Activated CD4-positive, alpha-beta T cell treated with anti-CD3 and anti-CD28 coated beads for 36 hours (primary cell): ENCODE measurements at regions not wholly inside any gene's neighbourhood (a gene's known extent, or its start where the extent isn't known, plus 50 kb on each side); places are given as distances from the start of the nearest gene placed in this dataset.

Source experiments
- ATAC-seq: fragments of 200-7000 bp; cut with Tn5 transposase; one replicate; pipeline ENCODE4 v1.10.0; 2021; ENCODE audit warnings: mild to moderate bottlenecking, moderate library complexity
- CTCF ChIA-PET: fragments of 350-600 bp; sonication (Branson Sonifier 250); formaldehyde crosslinking; loops from one replicate; lab custom pipeline; 2021; ENCODE audit warnings: antibody characterized with exemption; lab: Charles Lee
- POLR2A ChIA-PET: fragments of 350-600 bp; sonication (Branson Sonifier 250); formaldehyde crosslinking; loops from one replicate; lab custom pipeline; 2021; ENCODE audit warnings: antibody characterized with exemption, inconsistent platforms; lab: Charles Lee
- DNase-seq: peaks from one replicate; pipeline ENCODE4 v3.0.0-alpha.2; 2020
- H3K27ac Mint-ChIP-seq: one replicate; pipeline ENCODE4 v1.8.0; 2021; ENCODE audit warnings: mixed read lengths
- H3K27me3 Mint-ChIP-seq: one replicate; pipeline ENCODE4 v1.8.0; 2021; ENCODE audit warnings: mixed read lengths
- H3K36me3 Mint-ChIP-seq: one replicate; pipeline ENCODE4 v1.8.0; 2021; ENCODE audit warnings: low read depth, mixed read lengths
- H3K4me1 Mint-ChIP-seq: one replicate; pipeline ENCODE4 v1.8.0; 2021; ENCODE audit warnings: mixed read lengths
- H3K4me3 Mint-ChIP-seq: one replicate; pipeline ENCODE4 v1.8.0; 2021; ENCODE audit warnings: mild to moderate bottlenecking, moderate library complexity, mixed read lengths
- H3K9me3 Mint-ChIP-seq: one replicate; pipeline ENCODE4 v1.8.0; 2021; ENCODE audit warnings: low read depth, mixed read lengths
- intact Hi-C, 2 experiments: fragments of 100-400 bp; cut with DNase I in 1 of 2; cut with micrococcal nuclease in 1 of 2; formaldehyde crosslinking; loops; one replicate each; pipeline versions ENCODE4 v1.14.2 to v1.15.1; 2022 to 2024; cut with DNase I, micrococcal nuclease

GRCh38 chr12:127660961-127661360, 606.0 kb upstream of the TMEM132C start:
- Mint-ChIP-seq H3K9me3 (no peaks in the 10 kb centered on the region), H3K27ac (no peak overlapping the region), H3K36me3 (no peaks in the 10 kb centered on the region), H3K4me3 (no peak overlapping the region), H3K27me3 (no peaks in the 10 kb centered on the region), H3K4me1 (no peaks in the 10 kb centered on the region)
- DNase-seq (no peak), ATAC-seq (no peak)
- intact Hi-C loops, result no loop called here
- ChIA-PET POLR2A (no interaction called here), CTCF (interaction anchor here (1.2 kb wide), 1 partner anchor 17 kb away, joined by 3 read pairs; no protein-coding TSS in a partner anchor)

GRCh38 chr12:127663716-127664115, 603.3 kb upstream of the TMEM132C start:
- Mint-ChIP-seq H3K4me3 (no peak overlapping the region), H3K36me3 (no peaks in the 10 kb centered on the region), H3K9me3 (no peaks in the 10 kb centered on the region), H3K27me3 (no peaks in the 10 kb centered on the region), H3K27ac (no peak overlapping the region), H3K4me1 (no peaks in the 10 kb centered on the region)
- ATAC-seq (no peak), DNase-seq (no peak)
- intact Hi-C loops, result no loop called here
- ChIA-PET POLR2A (no interaction called here), CTCF (interaction anchor here (0.7 to 1.7 kb wide), 3 partner anchors 13 to 53 kb away, joined by 3 to 5 read pairs (median 3); no protein-coding TSS in a partner anchor)

- no peak for DNase-seq
- Mint-ChIP-seq H3K36me3 (no peaks in the 10 kb centered on the region), H3K4me3 (no peak overlapping the region), H3K4me1 (no peaks in the 10 kb centered on the region), H3K27me3 (no peaks in the 10 kb centered on the region), H3K27ac (no peak overlapping the region), H3K9me3 (no peaks in the 10 kb centered on the region)
- intact Hi-C loops, result no loop called here
- no peak for ATAC-seq
- CTCF ChIA-PET, result interaction anchor here (1.7 kb wide), 1 partner anchor 13 kb away, joined by 5 read pairs; no protein-coding TSS in a partner anchor
- POLR2A ChIA-PET, result no interaction called here
Observed at GRCh38 chr12:127664901-127665300, 602.1 kb upstream of the TMEM132C start.

- no peak for DNase-seq
- ATAC-seq, result no peak
- no peak overlapping the region for H3K27ac Mint-ChIP-seq
- CTCF ChIA-PET, result interaction anchor here (2.5 kb wide), 1 partner anchor 11 kb away, joined by 12 read pairs; no protein-coding TSS in a partner anchor
- H3K27me3 Mint-ChIP-seq, result no peaks in the 10 kb centered on the region
- no peaks in the 10 kb centered on the region for H3K9me3 Mint-ChIP-seq
- no peak overlapping the region for H3K4me3 Mint-ChIP-seq
- POLR2A ChIA-PET, result no interaction called here
- no peaks in the 10 kb centered on the region for H3K36me3 Mint-ChIP-seq
- no peaks in the 10 kb centered on the region for H3K4me1 Mint-ChIP-seq
- intact Hi-C loops, result no loop called here
Observed at GRCh38 chr12:127667131-127667685, 599.8 kb upstream of the TMEM132C start.

- Mint-ChIP-seq H3K4me1 (no peaks in the 10 kb centered on the region), H3K9me3 (no peaks in the 10 kb centered on the region), H3K27ac (no peak overlapping the region), H3K27me3 (no peaks in the 10 kb centered on the region), H3K36me3 (no peaks in the 10 kb centered on the region), H3K4me3 (no peak overlapping the region)
- ATAC-seq (no peak), DNase-seq (no peak)
- intact Hi-C loops, result no loop called here
- ChIA-PET POLR2A (no interaction called here), CTCF (no interaction called here)
Observed at GRCh38 chr12:127670294-127670693, 596.7 kb upstream of the TMEM132C start.

GRCh38 chr12:127670796-127671195, 596.2 kb upstream of the TMEM132C start:
- DNase-seq, result no peak
- no peaks in the 10 kb centered on the region for H3K27me3 Mint-ChIP-seq
- H3K9me3 Mint-ChIP-seq, result no peaks in the 10 kb centered on the region
- H3K4me3 Mint-ChIP-seq, result no peak overlapping the region
- no peak for ATAC-seq
- H3K27ac Mint-ChIP-seq, result no peak overlapping the region
- H3K4me1 Mint-ChIP-seq, result no peaks in the 10 kb centered on the region
- ChIA-PET POLR2A (interaction anchor here (0.7 kb wide), 1 partner anchor 391 kb away, joined by 4 read pairs; no protein-coding TSS in a partner anchor), CTCF (no interaction called here)
- intact Hi-C loops, result no loop called here
- H3K36me3 Mint-ChIP-seq, result no peaks in the 10 kb centered on the region

GRCh38 chr12:127675936-127676335, 591.0 kb upstream of the TMEM132C start:
- intact Hi-C loops, result loop anchor here (5.0 kb wide), 2 partner anchors 394 to 569 kb away; no protein-coding TSS in a partner anchor
- Mint-ChIP-seq H3K36me3 (no peaks in the 10 kb centered on the region), H3K27me3 (no peaks in the 10 kb centered on the region), H3K27ac (no peak overlapping the region), H3K4me1 (no peaks in the 10 kb centered on the region), H3K9me3 (no peaks in the 10 kb centered on the region), H3K4me3 (no peak overlapping the region)
- no peak for DNase-seq
- ChIA-PET POLR2A (no interaction called here), CTCF (interaction anchor here (0.6 kb wide), 1 partner anchor 218 kb away, joined by 4 read pairs; no protein-coding TSS in a partner anchor)
- ATAC-seq, result no peak

GRCh38 chr12:127677537-127678131, 589.3 kb upstream of the TMEM132C start:
- Mint-ChIP-seq H3K27ac (no peak overlapping the region), H3K4me3 (no peak overlapping the region), H3K27me3 (no peaks in the 10 kb centered on the region), H3K4me1 (no peaks in the 10 kb centered on the region), H3K9me3 (no peaks in the 10 kb centered on the region), H3K36me3 (no peaks in the 10 kb centered on the region)
- intact Hi-C loops, result loop anchor here (1.0 to 5.0 kb wide), 4 partner anchors 192 to 570 kb away; no protein-coding TSS in a partner anchor
- ChIA-PET CTCF (interaction anchor here (0.5 to 2.2 kb wide), 13 partner anchors 10 to 1330 kb away, joined by 3 to 12 read pairs (median 3); no protein-coding TSS in a partner anchor), POLR2A (no interaction called here)
- ATAC-seq, result no peak
- peak; percentile 74 for DNase-seq

- POLR2A ChIA-PET, result no interaction called here
- H3K4me1 Mint-ChIP-seq, result no peaks in the 10 kb centered on the region
- no peak for ATAC-seq
- no peaks in the 10 kb centered on the region for H3K36me3 Mint-ChIP-seq
- no peak overlapping the region for H3K27ac Mint-ChIP-seq
- no peak overlapping the region for H3K4me3 Mint-ChIP-seq
- intact Hi-C loops, result loop anchor here (5.0 kb wide), 2 partner anchors 397 to 572 kb away; no protein-coding TSS in a partner anchor
- no peak for DNase-seq
- no peaks in the 10 kb centered on the region for H3K9me3 Mint-ChIP-seq
- CTCF ChIA-PET, result interaction anchor here (1.8 to 2.2 kb wide), 3 partner anchors 10 to 15 kb away, joined by 4 to 12 read pairs (median 5); no protein-coding TSS in a partner anchor
- H3K27me3 Mint-ChIP-seq, result no peaks in the 10 kb centered on the region
Observed at GRCh38 chr12:127678945-127679344, 588.0 kb upstream of the TMEM132C start.

- ChIA-PET CTCF (no interaction called here), POLR2A (no interaction called here)
- no peak overlapping the region for H3K4me3 Mint-ChIP-seq
- intact Hi-C loops, result no loop called here
- no peaks in the 10 kb centered on the region for H3K9me3 Mint-ChIP-seq
- DNase-seq (no peak), ATAC-seq (no peak)
- no peaks in the 10 kb centered on the region for H3K27me3 Mint-ChIP-seq
- no peak overlapping the region for H3K27ac Mint-ChIP-seq
- H3K4me1 Mint-ChIP-seq, result no peaks in the 10 kb centered on the region
- H3K36me3 Mint-ChIP-seq, result no peaks in the 10 kb centered on the region
Observed at GRCh38 chr12:127680516-127680915, 586.5 kb upstream of the TMEM132C start.

GRCh38 chr12:127681151-127681754, 585.7 kb upstream of the TMEM132C start:
- Mint-ChIP-seq H3K27ac (no peak overlapping the region), H3K9me3 (no peaks in the 10 kb centered on the region), H3K36me3 (no peaks in the 10 kb centered on the region), H3K4me1 (no peaks in the 10 kb centered on the region), H3K27me3 (no peaks in the 10 kb centered on the region), H3K4me3 (no peak overlapping the region)
- ChIA-PET CTCF (no interaction called here), POLR2A (no interaction called here)
- ATAC-seq (no peak), DNase-seq (no peak)
- intact Hi-C loops, result no loop called here
